Adrenal gland (tissue), 9 donors: ENCODE measurements at regions not wholly inside any gene's neighbourhood (a gene's known extent, or its start where the extent isn't known, plus 50 kb on each side); places are given as distances from the start of the nearest gene placed in this dataset.
A peak's percentile ranks its signal among the peaks of the same experiment; 100 is the strongest.
"Not testable (repeated sequence)": the region's sequence is repeated elsewhere in the genome, so short reads cannot be mapped to it uniquely, and the experiment has no call there.

Source experiments
- DNase-seq, 7 donors: peaks; one replicate each; pipeline ENCODE4 v3.0.0-alpha.2; 2019 to 2020
- H3K27ac ChIP-seq, 5 donors: fragments of 200-600 bp; sonication (generic) in 4 of 5; 1 replicate in 3 of 5; 2 replicates in 2 of 5; pipeline versions ENCODE4 v1.5.1 to v1.8.0; 2016 to 2020; ENCODE audit warnings: mild to moderate bottlenecking in 1 of 5
- H3K27me3 ChIP-seq: fragments of 200-600 bp; 2 replicates; pipeline ENCODE4 v1.8.0; 2021
- H3K36me3 ChIP-seq, 2 donors: fragments of 200-600 bp; replicated peaks in 1 of 2; 1 replicate in 1 of 2; 2 replicates in 1 of 2; pipeline versions ENCODE4 v1.5.1 to v1.8.0; 2018 to 2022
- H3K4me1 ChIP-seq, 2 donors: fragments of 200-600 bp; replicated peaks in 1 of 2; 1 replicate in 1 of 2; 2 replicates in 1 of 2; pipeline versions ENCODE4 v1.5.1 to v1.8.0; 2018 to 2021
- H3K4me3 ChIP-seq, 4 donors: fragments of 200-600 bp; sonication (generic) in 3 of 4; one replicate each; pipeline ENCODE4 v1.5.1; 2016 to 2018
- H3K9me3 ChIP-seq, 3 donors: fragments of 200-600 bp; sonication (generic) in 1 of 3; replicated peaks in 1 of 3; 1 replicate in 2 of 3; 2 replicates in 1 of 3; pipeline versions ENCODE4 v1.5.1 to v1.8.0; 2016 to 2021
- CTCF ChIP-seq, 6 experiments: fragments of 450-650 bp in 4 of 6; fragments of 200-600 bp in 2 of 6; sonication (generic) in 1 of 6; IDR thresholded peaks; 1 replicate in 5 of 6; 2 replicates in 1 of 6; pipeline versions ENCODE4 v1.5.1 to v1.8.0; 2016 to 2021; ENCODE audit warnings: antibody characterized with exemption in 6 of 6, mild to moderate bottlenecking in 2 of 6, moderate library complexity in 1 of 6
- POLR2A ChIP-seq, 2 donors: fragments of 450-650 bp; IDR thresholded peaks; one replicate each; pipeline ENCODE4 v1.6.1; 2017; ENCODE audit warnings: antibody characterized with exemption in 2 of 2, mild to moderate bottlenecking in 2 of 2, moderate library complexity in 1 of 2
- WGBS, 4 donors: extraction: QIAGEN DNeasy Blood & Tissue Kit in 2 of 4; methylation state at CpG; one replicate each; pipeline versions ENCODE4 v1.1.5 to v1.1.7; 2013 to 2017; 5-methylcytosine and 5-hydroxymethylcytosine counted together
- intact Hi-C, 2 donors: fragments of 100-400 bp; cut with DNase I; formaldehyde crosslinking; loops; one replicate each; pipeline versions ENCODE4 v1.14.1 to v1.15.0; 2022 to 2023
- donor health status: healthy with polysubstance abuse.
- donor health status: Bipolar disorder and iron deficiency.
- donor health status: DM: yes; HTN: yes; CAD: no.
- donor health status: DM: no; HTN: no; CAD: no.
- donor health status: DM: no; HTN: no; CAD: no.

GRCh38 chr18:62461591-62461990 lies 61.2 kb upstream of the ZCCHC2 start:
- Histone ChIP-seq H3K36me3 (no peaks in the 10 kb centered on the region), H3K9me3 (no peaks in the 10 kb centered on the region), H3K27ac (peak overlapping the region in 1 of 5 donors; percentile 67), H3K27me3 (no peaks in the 10 kb centered on the region), H3K4me3 (no peak overlapping the region), H3K4me1 (peaks cover 10 to 19% of the 10 kb centered on the region in 2 donors)
- intact Hi-C loops: no loop called here
- TF ChIP-seq CTCF (IDR thresholded peaks at IDR 0.05) (no peak), POLR2A (IDR thresholded peaks at IDR 0.05) (no peak)
- 58 to 72% (median 67%) methylated on average over 1 of the region's 1 CpG for WGBS, 4 donors
- no peak for DNase-seq

GRCh38 chr18:62464266-62464665 lies 58.6 kb upstream of the ZCCHC2 start:
- intact Hi-C loops: no loop called here
- Histone ChIP-seq H3K4me1 (peaks cover 10 to 12% of the 10 kb centered on the region in 2 donors), H3K9me3 (no peaks in the 10 kb centered on the region), H3K36me3 (no peaks in the 10 kb centered on the region), H3K27me3 (no peaks in the 10 kb centered on the region), H3K27ac (no peak overlapping the region), H3K4me3 (no peak overlapping the region)
- TF ChIP-seq POLR2A (IDR thresholded peaks at IDR 0.05): no peak
- TF ChIP-seq CTCF (IDR thresholded peaks at IDR 0.05): no peak
- WGBS, 4 donors: 84 to 100% (median 90%) methylated on average over 1 of the region's 1 CpG
- DNase-seq: no peak

GRCh38 chr18:62469131-62469530 lies 53.7 kb upstream of the ZCCHC2 start:
- H3K4me1 ChIP-seq, H3K36me3 ChIP-seq, intact Hi-C loops, H3K27me3 ChIP-seq, DNase-seq, H3K4me3 ChIP-seq, H3K9me3 ChIP-seq, H3K27ac ChIP-seq: not testable (repeated sequence)
- WGBS, 4 donors: 86 to 92% (median 90%) methylated on average over 5 of the region's 5 CpGs
